Suppressor macrophage treated with lipopolysaccharide for 1 hour (primary cell): ENCODE measurements at regions not wholly inside any gene's neighbourhood (a gene's known extent, or its start where the extent isn't known, plus 50 kb on each side); places are given as distances from the start of the nearest gene placed in this dataset.
"Not testable (repeated sequence)": the region's sequence is repeated elsewhere in the genome, so short reads cannot be mapped to it uniquely, and the experiment has no call there.

Source experiments
- DNase-seq, 3 donors: peaks; one replicate each; pipeline ENCODE4 v3.0.0-alpha.2; 2020 to 2022

- DNase-seq = no peak
Measured at GRCh38 chr7:115338016-115338415, 416.1 kb downstream of the MDFIC start.

- DNase-seq = no peak
Measured at GRCh38 chr7:115332691-115333090, 410.8 kb downstream of the MDFIC start.

- no peak for DNase-seq
Measured at GRCh38 chr7:115329006-115329405, 407.1 kb downstream of the MDFIC start.

- DNase-seq = no peak
Measured at GRCh38 chr7:115328018-115328417, 406.1 kb downstream of the MDFIC start.

GRCh38 chr7:115327326-115327725 lies 405.4 kb downstream of the MDFIC start:
- DNase-seq = no peak

- DNase-seq = no peak
Measured at GRCh38 chr7:115319541-115319940, 397.6 kb downstream of the MDFIC start.

GRCh38 chr7:115310316-115310715 lies 388.4 kb downstream of the MDFIC start:
- DNase-seq = peak; percentile 46 to 65 (median 49)

- no peak for DNase-seq
Measured at GRCh38 chr7:115306586-115306985, 384.7 kb downstream of the MDFIC start.

- DNase-seq = no peak
Measured at GRCh38 chr7:115300231-115300870, 378.5 kb downstream of the MDFIC start.

GRCh38 chr7:115299397-115300037 lies 377.6 kb downstream of the MDFIC start:
- no peak for DNase-seq

GRCh38 chr7:115297656-115298055 lies 375.8 kb downstream of the MDFIC start:
- peak; percentile 5 to 32 (median 19) for DNase-seq

GRCh38 chr7:115293628-115294240 lies 371.8 kb downstream of the MDFIC start:
- DNase-seq = no peak

GRCh38 chr7:115292381-115292780 lies 370.5 kb downstream of the MDFIC start:
- DNase-seq = no peak

GRCh38 chr7:115289971-115290370 lies 368.1 kb downstream of the MDFIC start:
- DNase-seq = no peak

- no peak for DNase-seq
Measured at GRCh38 chr7:115276791-115277190, 354.9 kb downstream of the MDFIC start.

- DNase-seq = not testable (repeated sequence)
Measured at GRCh38 chr7:115273855-115274254, 352.0 kb downstream of the MDFIC start.

GRCh38 chr7:115273139-115273772 lies 351.4 kb downstream of the MDFIC start:
- no peak for DNase-seq

GRCh38 chr7:115271332-115272235 lies 349.7 kb downstream of the MDFIC start:
- no peak for DNase-seq

GRCh38 chr7:115269486-115269885 lies 347.6 kb downstream of the MDFIC start:
- DNase-seq = no peak

GRCh38 chr7:115267503-115267902 lies 345.6 kb downstream of the MDFIC start:
- DNase-seq = peak; percentile 2 to 24 (median 22)

GRCh38 chr7:115260381-115260780 lies 338.5 kb downstream of the MDFIC start:
- DNase-seq = no peak

- no peak for DNase-seq
Measured at GRCh38 chr7:115252461-115252860, 330.6 kb downstream of the MDFIC start.

GRCh38 chr7:115249080-115249479 lies 327.2 kb downstream of the MDFIC start:
- no peak for DNase-seq
